ENCODE measurements at regions not wholly inside any gene's neighbourhood (a gene's known extent, or its start where the extent isn't known, plus 50 kb on each side); places are given as distances from the start of the nearest gene placed in this dataset.
A peak's percentile ranks its signal among the peaks of the same experiment; 100 is the strongest.
"Not testable (repeated sequence)": the region's sequence is repeated elsewhere in the genome, so short reads cannot be mapped to it uniquely, and the experiment has no call there.

- no peaks in the 10 kb centered on the region for H3K36me3 ChIP-seq (ENCODE audit: control insufficient read depth, insufficient read depth, low read length)
- H3K4me1 ChIP-seq (ENCODE audit: control insufficient read depth, insufficient read depth, low read length): no peaks in the 10 kb centered on the region
- no peak overlapping the region for H3K27ac ChIP-seq (ENCODE audit: low read depth, low read length)
- no peaks in the 10 kb centered on the region for H3K9me3 ChIP-seq (ENCODE audit: control insufficient read depth, insufficient read depth, low read length)
- no peak overlapping the region for H3K4me3 ChIP-seq (ENCODE audit: low read depth, low read length)
- no CpG with 5 or more reads among the region's 2 CpGs for WGBS (ENCODE audit: insufficient coverage)
- peak; percentile 39 to 92 (median 54) for DNase-seq (ENCODE audit: low read depth in 4 of 6, low spot score in 6 of 6)
- H3K27me3 ChIP-seq (ENCODE audit: control insufficient read depth, insufficient read depth, low read length): no peaks in the 10 kb centered on the region
These were observed 116.9 kb upstream of the ARRDC3 start for GRCh38 chr5:91499943-91500531.

GRCh38 chr5:91495699-91496098, 112.6 kb upstream of the ARRDC3 start:
- DNase-seq (ENCODE audit: low read depth in 4 of 6, low spot score in 6 of 6): no peak
- H3K36me3 ChIP-seq (ENCODE audit: control insufficient read depth, insufficient read depth, low read length): no peaks in the 10 kb centered on the region

GRCh38 chr5:91494447-91494996, 111.4 kb upstream of the ARRDC3 start:
- H3K36me3 ChIP-seq (ENCODE audit: control insufficient read depth, insufficient read depth, low read length): no peaks in the 10 kb centered on the region
- no peaks in the 10 kb centered on the region for H3K27me3 ChIP-seq (ENCODE audit: control insufficient read depth, insufficient read depth, low read length)
- no peak overlapping the region for H3K4me3 ChIP-seq (ENCODE audit: low read depth, low read length)
- no peak overlapping the region for H3K27ac ChIP-seq (ENCODE audit: low read depth, low read length)
- 100% methylated on average over 1 of the region's 4 CpGs for WGBS (ENCODE audit: insufficient coverage)
- no peak for DNase-seq (ENCODE audit: low read depth in 4 of 6, low spot score in 6 of 6)
- no peaks in the 10 kb centered on the region for H3K4me1 ChIP-seq (ENCODE audit: control insufficient read depth, insufficient read depth, low read length)
- no peaks in the 10 kb centered on the region for H3K9me3 ChIP-seq (ENCODE audit: control insufficient read depth, insufficient read depth, low read length)

More at GRCh38 chr5:91495699-91496098, 112.6 kb upstream of the ARRDC3 start:
- H3K4me3 ChIP-seq (ENCODE audit: low read depth, low read length): no peak overlapping the region
- H3K4me1 ChIP-seq (ENCODE audit: control insufficient read depth, insufficient read depth, low read length): no peaks in the 10 kb centered on the region
- no CpG with 5 or more reads among the region's 2 CpGs for WGBS (ENCODE audit: insufficient coverage)
- H3K27me3 ChIP-seq (ENCODE audit: control insufficient read depth, insufficient read depth, low read length): no peaks in the 10 kb centered on the region
- H3K9me3 ChIP-seq (ENCODE audit: control insufficient read depth, insufficient read depth, low read length): no peaks in the 10 kb centered on the region
- H3K27ac ChIP-seq (ENCODE audit: low read depth, low read length): no peak overlapping the region

- no peak overlapping the region for H3K27ac ChIP-seq (ENCODE audit: low read depth, low read length)
- H3K36me3 ChIP-seq (ENCODE audit: control insufficient read depth, insufficient read depth, low read length): no peaks in the 10 kb centered on the region
- WGBS (ENCODE audit: insufficient coverage): no CpG with 5 or more reads among the region's 1 CpG
- H3K27me3 ChIP-seq (ENCODE audit: control insufficient read depth, insufficient read depth, low read length): no peaks in the 10 kb centered on the region
- no peaks in the 10 kb centered on the region for H3K9me3 ChIP-seq (ENCODE audit: control insufficient read depth, insufficient read depth, low read length)
- H3K4me3 ChIP-seq (ENCODE audit: low read depth, low read length): no peak overlapping the region
- DNase-seq (ENCODE audit: low read depth in 4 of 6, low spot score in 6 of 6): no peak
- no peaks in the 10 kb centered on the region for H3K4me1 ChIP-seq (ENCODE audit: control insufficient read depth, insufficient read depth, low read length)
These were observed 110.0 kb upstream of the ARRDC3 start for GRCh38 chr5:91493086-91493485.

- H3K36me3 ChIP-seq (ENCODE audit: control insufficient read depth, insufficient read depth, low read length): no peaks in the 10 kb centered on the region
- no peaks in the 10 kb centered on the region for H3K9me3 ChIP-seq (ENCODE audit: control insufficient read depth, insufficient read depth, low read length)
- no peak overlapping the region for H3K4me3 ChIP-seq (ENCODE audit: low read depth, low read length)
- no peak for DNase-seq (ENCODE audit: low read depth in 4 of 6, low spot score in 6 of 6)
- H3K27me3 ChIP-seq (ENCODE audit: control insufficient read depth, insufficient read depth, low read length): no peaks in the 10 kb centered on the region
- no CpG with 5 or more reads among the region's 2 CpGs for WGBS (ENCODE audit: insufficient coverage)
- no peaks in the 10 kb centered on the region for H3K4me1 ChIP-seq (ENCODE audit: control insufficient read depth, insufficient read depth, low read length)
- no peak overlapping the region for H3K27ac ChIP-seq (ENCODE audit: low read depth, low read length)
These were observed 108.1 kb upstream of the ARRDC3 start for GRCh38 chr5:91491229-91491628.

- no peak for DNase-seq (ENCODE audit: low read depth in 4 of 6, low spot score in 6 of 6)
- no peaks in the 10 kb centered on the region for H3K4me1 ChIP-seq (ENCODE audit: control insufficient read depth, insufficient read depth, low read length)
- no peaks in the 10 kb centered on the region for H3K36me3 ChIP-seq (ENCODE audit: control insufficient read depth, insufficient read depth, low read length)
- H3K27me3 ChIP-seq (ENCODE audit: control insufficient read depth, insufficient read depth, low read length): no peaks in the 10 kb centered on the region
- no CpG with 5 or more reads among the region's 3 CpGs for WGBS (ENCODE audit: insufficient coverage)
- H3K27ac ChIP-seq (ENCODE audit: low read depth, low read length): no peak overlapping the region
- no peak overlapping the region for H3K4me3 ChIP-seq (ENCODE audit: low read depth, low read length)
- H3K9me3 ChIP-seq (ENCODE audit: control insufficient read depth, insufficient read depth, low read length): no peaks in the 10 kb centered on the region
These were observed 107.2 kb upstream of the ARRDC3 start for GRCh38 chr5:91490316-91490715.

GRCh38 chr5:91487420-91487819, 104.3 kb upstream of the ARRDC3 start:
- Histone ChIP-seq H3K36me3 (ENCODE audit: control insufficient read depth, insufficient read depth, low read length) (no peaks in the 10 kb centered on the region), H3K4me1 (ENCODE audit: control insufficient read depth, insufficient read depth, low read length) (no peaks in the 10 kb centered on the region), H3K27ac (ENCODE audit: low read depth, low read length) (no peak overlapping the region), H3K27me3 (ENCODE audit: control insufficient read depth, insufficient read depth, low read length) (no peaks in the 10 kb centered on the region), H3K9me3 (ENCODE audit: control insufficient read depth, insufficient read depth, low read length) (no peaks in the 10 kb centered on the region), H3K4me3 (ENCODE audit: low read depth, low read length) (no peak overlapping the region)
- WGBS (ENCODE audit: insufficient coverage): 44% methylated on average over 2 of the region's 2 CpGs
- no peak for DNase-seq (ENCODE audit: low read depth in 4 of 6, low spot score in 6 of 6)

GRCh38 chr5:91486638-91487037, 103.5 kb upstream of the ARRDC3 start:
- H3K27me3 ChIP-seq (ENCODE audit: control insufficient read depth, insufficient read depth, low read length): no peaks in the 10 kb centered on the region
- H3K27ac ChIP-seq (ENCODE audit: low read depth, low read length): no peak overlapping the region
- no peak overlapping the region for H3K4me3 ChIP-seq (ENCODE audit: low read depth, low read length)
- H3K4me1 ChIP-seq (ENCODE audit: control insufficient read depth, insufficient read depth, low read length): no peaks in the 10 kb centered on the region
- no peaks in the 10 kb centered on the region for H3K36me3 ChIP-seq (ENCODE audit: control insufficient read depth, insufficient read depth, low read length)
- no peak for DNase-seq (ENCODE audit: low read depth in 4 of 6, low spot score in 6 of 6)
- WGBS (ENCODE audit: insufficient coverage): no CpG with 5 or more reads among the region's 2 CpGs
- no peaks in the 10 kb centered on the region for H3K9me3 ChIP-seq (ENCODE audit: control insufficient read depth, insufficient read depth, low read length)

GRCh38 chr5:91484662-91485061, 101.5 kb upstream of the ARRDC3 start:
- no peak for DNase-seq (ENCODE audit: low read depth in 4 of 6, low spot score in 6 of 6)
- no peak overlapping the region for H3K4me3 ChIP-seq (ENCODE audit: low read depth, low read length)
- H3K9me3 ChIP-seq (ENCODE audit: control insufficient read depth, insufficient read depth, low read length): no peaks in the 10 kb centered on the region

GRCh38 chr5:91479376-91479775, 96.3 kb upstream of the ARRDC3 start:
- DNase-seq (ENCODE audit: low read depth in 4 of 6, low spot score in 6 of 6); H3K4me3 ChIP-seq (ENCODE audit: low read depth, low read length); H3K4me1 ChIP-seq (ENCODE audit: control insufficient read depth, insufficient read depth, low read length); H3K9me3 ChIP-seq (ENCODE audit: control insufficient read depth, insufficient read depth, low read length); H3K27ac ChIP-seq (ENCODE audit: low read depth, low read length); H3K27me3 ChIP-seq (ENCODE audit: control insufficient read depth, insufficient read depth, low read length); H3K36me3 ChIP-seq (ENCODE audit: control insufficient read depth, insufficient read depth, low read length): not testable (repeated sequence)
- no CpG with 5 or more reads among the region's 2 CpGs for WGBS (ENCODE audit: insufficient coverage)

More at GRCh38 chr5:91484662-91485061, 101.5 kb upstream of the ARRDC3 start:
- no peaks in the 10 kb centered on the region for H3K4me1 ChIP-seq (ENCODE audit: control insufficient read depth, insufficient read depth, low read length)
- no peak overlapping the region for H3K27ac ChIP-seq (ENCODE audit: low read depth, low read length)
- no peaks in the 10 kb centered on the region for H3K36me3 ChIP-seq (ENCODE audit: control insufficient read depth, insufficient read depth, low read length)
- no peaks in the 10 kb centered on the region for H3K27me3 ChIP-seq (ENCODE audit: control insufficient read depth, insufficient read depth, low read length)
